ENCODE measurements at regions not wholly inside any gene's neighbourhood (a gene's known extent, or its start where the extent isn't known, plus 50 kb on each side); places are given as distances from the start of the nearest gene placed in this dataset.

DNA sequence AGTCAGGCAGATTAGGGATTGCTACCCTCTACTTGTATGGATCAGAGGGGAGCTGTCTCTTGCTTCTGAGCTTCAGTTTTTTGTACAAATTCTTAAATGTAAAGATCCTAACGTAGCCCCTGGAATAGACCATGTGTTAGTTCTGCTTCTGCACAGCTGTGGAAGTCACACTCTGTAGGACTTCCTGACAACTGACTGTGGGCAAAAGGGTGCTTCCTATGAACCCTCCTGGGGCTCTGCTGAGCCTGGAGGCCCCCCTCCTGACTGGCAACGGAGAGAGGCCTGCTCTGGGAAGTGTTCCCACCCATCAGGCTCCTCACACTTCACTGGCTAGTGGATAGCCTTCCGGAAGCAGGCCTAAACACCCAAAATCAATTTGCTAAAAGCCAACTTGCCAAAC lies 131.0 kb downstream of the RPLP1 start:
- no peak overlapping the region for H3K4me3 ChIP-seq (ENCODE audit: low read depth, low read length)
- no peak for TF ChIP-seq CTCF (conservative IDR thresholded peaks at IDR 0.05; ENCODE audit: low read depth, low read length)
- DNase-seq (ENCODE audit: low read depth), result no peak

- DNase-seq (ENCODE audit: low read depth), result no peak
- no peak overlapping the region for H3K4me3 ChIP-seq (ENCODE audit: low read depth, low read length)
- TF ChIP-seq CTCF (conservative IDR thresholded peaks at IDR 0.05; ENCODE audit: low read depth, low read length), result no peak
Measured at GRCh38 chr15:69585937-69586336, 133.3 kb downstream of the RPLP1 start.

DNA sequence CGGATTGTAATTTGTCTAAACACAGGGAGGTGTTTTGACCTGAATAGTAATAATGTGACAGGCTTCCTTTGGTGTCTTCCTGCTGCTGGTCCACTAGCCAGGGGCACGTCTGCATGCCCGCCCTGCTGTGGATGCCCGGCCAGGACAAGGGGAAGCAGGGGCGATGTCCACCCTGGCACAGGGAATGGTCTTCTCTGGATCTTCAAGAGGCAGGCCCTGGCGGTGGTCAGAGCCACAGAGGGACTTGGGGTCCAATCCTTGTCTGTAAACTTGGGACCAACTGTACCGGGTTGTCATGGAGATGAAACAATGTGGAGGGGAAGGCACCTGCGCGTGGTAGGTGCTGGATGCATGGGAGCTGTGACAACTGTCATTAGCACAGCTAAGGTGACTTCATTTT lies 134.1 kb downstream of the RPLP1 start:
- no peak for DNase-seq (ENCODE audit: low read depth)
- no peak overlapping the region for H3K4me3 ChIP-seq (ENCODE audit: low read depth, low read length)
- no peak for TF ChIP-seq CTCF (conservative IDR thresholded peaks at IDR 0.05; ENCODE audit: low read depth, low read length)

DNA sequence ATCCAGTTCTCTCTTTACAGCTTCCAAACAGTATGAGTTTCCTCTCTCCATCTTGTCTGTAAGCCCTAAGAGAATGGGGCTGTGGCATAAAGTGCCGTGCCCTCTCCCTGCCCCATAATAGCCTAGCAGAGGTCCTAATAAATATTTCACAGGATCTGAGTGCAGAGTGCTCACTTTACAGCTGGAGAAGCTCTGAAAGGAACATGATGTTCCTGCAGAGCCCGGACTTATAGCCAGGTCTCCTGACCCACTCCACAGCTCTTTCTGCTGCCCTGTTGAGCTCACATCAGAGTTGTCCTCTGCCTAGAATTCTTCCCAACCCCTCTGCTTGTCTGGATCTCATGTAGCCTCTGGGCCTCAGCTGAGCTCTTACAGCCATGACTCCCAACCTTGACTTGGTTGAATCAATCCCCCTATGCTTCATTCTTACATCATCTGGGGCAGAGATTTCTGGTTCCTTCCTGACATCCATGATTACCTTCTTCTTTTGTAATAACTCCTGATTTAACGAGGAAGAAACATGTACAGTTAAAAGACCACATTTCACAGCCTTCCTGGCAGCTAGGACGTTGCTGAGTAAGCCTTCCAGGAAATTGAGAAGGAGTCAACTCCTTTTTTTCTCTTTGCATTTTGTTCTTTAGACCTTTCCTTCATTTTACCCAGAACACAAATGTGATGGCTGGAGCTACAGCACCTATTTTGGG lies 135.3 kb downstream of the RPLP1 start:
- no peak for TF ChIP-seq CTCF (conservative IDR thresholded peaks at IDR 0.05; ENCODE audit: low read depth, low read length)
- DNase-seq (ENCODE audit: low read depth), result no peak
- no peak overlapping the region for H3K4me3 ChIP-seq (ENCODE audit: low read depth, low read length)

GRCh38 chr15:69590201-69590710 lies 137.6 kb downstream of the RPLP1 start:
- DNase-seq (ENCODE audit: low read depth), result no peak
- no peak overlapping the region for H3K4me3 ChIP-seq (ENCODE audit: low read depth, low read length)
- TF ChIP-seq CTCF (conservative IDR thresholded peaks at IDR 0.05; ENCODE audit: low read depth, low read length), result no peak

GRCh38 chr15:69590932-69591524 lies 138.4 kb downstream of the RPLP1 start:
- TF ChIP-seq CTCF (conservative IDR thresholded peaks at IDR 0.05; ENCODE audit: low read depth, low read length), result no peak
- no peak for DNase-seq (ENCODE audit: low read depth)
- H3K4me3 ChIP-seq (ENCODE audit: low read depth, low read length), result no peak overlapping the region

All from epithelial cell of proximal tubule (primary cell).